Natural killer cell (primary cell): ENCODE measurements at regions not wholly inside any gene's neighbourhood (a gene's known extent, or its start where the extent isn't known, plus 50 kb on each side); places are given as distances from the start of the nearest gene placed in this dataset.

Source experiments
- ATAC-seq, 3 donors: fragments of 150-1000 bp in 2 of 3; fragments of 200-7000 bp in 1 of 3; cut with Tn5 transposase; 1 replicate in 1 of 3; 2 replicates in 2 of 3; pipeline ENCODE4 v1.10.0; 2021; ENCODE audit warnings: mild to moderate bottlenecking in 2 of 3, moderate library complexity in 2 of 3
- DNase-seq, 2 donors: peaks; one replicate each; pipeline versions ENCODE4 v3.0.0 to v3.0.0-alpha.2; 2013 to 2021; ENCODE audit warnings: mixed read lengths in 1 of 2
- H3K27ac ChIP-seq: one replicate; pipeline ENCODE4 v1.5.1; 2013; ENCODE audit warnings: mild to moderate bottlenecking, low read length
- H3K27me3 ChIP-seq: one replicate; pipeline ENCODE4 v1.6.1; 2013; ENCODE audit warnings: low read length; ENCODE audit not compliant: control insufficient read depth, insufficient read depth
- H3K36me3 ChIP-seq: one replicate; pipeline ENCODE4 v1.6.1; 2013; ENCODE audit warnings: low read length; ENCODE audit not compliant: control insufficient read depth, insufficient read depth
- H3K4me1 ChIP-seq: one replicate; pipeline ENCODE4 v1.6.1; 2013; ENCODE audit warnings: low read length; ENCODE audit not compliant: control insufficient read depth, insufficient read depth
- H3K4me3 ChIP-seq: one replicate; pipeline ENCODE4 v1.5.1; 2013; ENCODE audit warnings: low read length
- H3K9me3 ChIP-seq: one replicate; pipeline ENCODE4 v1.6.1; 2013; ENCODE audit warnings: low read length; ENCODE audit not compliant: control insufficient read depth, insufficient read depth
- H3K27ac Mint-ChIP-seq, 2 donors: one replicate each; pipeline ENCODE4 v1.8.0; 2022; ENCODE audit warnings: mild to moderate bottlenecking in 2 of 2, mixed read lengths in 2 of 2, moderate library complexity in 1 of 2
- H3K27me3 Mint-ChIP-seq, 2 donors: one replicate each; pipeline ENCODE4 v1.8.0; 2022; ENCODE audit warnings: low read depth in 2 of 2, mixed read lengths in 2 of 2
- H3K36me3 Mint-ChIP-seq: one replicate; pipeline ENCODE4 v1.8.0; 2022; ENCODE audit warnings: mixed read lengths
- H3K4me1 Mint-ChIP-seq, 2 donors: one replicate each; pipeline ENCODE4 v1.8.0; 2022; ENCODE audit warnings: mixed read lengths in 2 of 2
- H3K4me3 Mint-ChIP-seq: one replicate; pipeline ENCODE4 v1.8.0; 2022; ENCODE audit warnings: mild to moderate bottlenecking, moderate library complexity, mixed read lengths
- H3K9me3 Mint-ChIP-seq, 2 donors: one replicate each; pipeline ENCODE4 v1.8.0; 2022; ENCODE audit warnings: mixed read lengths in 2 of 2
- CTCF ChIP-seq: fragments of 200-600 bp; IDR thresholded peaks from one replicate; pipeline ENCODE4 v1.8.0; 2022; ENCODE audit warnings: antibody characterized with exemption
- WGBS: methylation state at CpG from one replicate; pipeline ENCODE4 v1.1.7; 2013; ENCODE audit warnings: missing lambda C conversion rate; ENCODE audit not compliant: insufficient coverage; 5-methylcytosine and 5-hydroxymethylcytosine counted together
- intact Hi-C: fragments of 100-400 bp; cut with micrococcal nuclease; formaldehyde crosslinking; loops from one replicate; pipeline ENCODE4 v1.14.2; 2022

DNA sequence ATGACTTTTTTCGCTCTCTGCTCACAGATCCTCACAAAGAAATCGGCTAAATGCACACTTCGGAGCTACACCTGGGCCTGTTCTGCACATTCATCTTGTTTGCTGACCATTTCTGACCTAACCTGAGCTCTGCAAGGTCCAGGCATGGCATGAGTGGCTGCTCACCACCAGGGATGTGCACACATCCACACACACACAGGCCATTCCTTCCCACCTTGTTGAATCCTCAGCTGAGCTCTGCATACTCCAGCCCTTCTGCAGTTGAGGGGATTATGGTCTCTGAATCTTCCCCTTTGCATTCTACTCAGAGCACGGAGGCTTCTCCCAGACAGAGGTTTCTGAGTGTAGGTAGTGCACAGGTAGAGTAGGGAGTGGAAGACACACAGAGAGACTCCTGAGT is 411.9 kb upstream of the B3GAT1 start:
- ATAC-seq, result no peak
- intact Hi-C loops, result no loop called here
- no peaks in the 10 kb centered on the region for H3K36me3 Mint-ChIP-seq
- TF ChIP-seq CTCF, result no peak
- H3K9me3 Mint-ChIP-seq, result no peaks in the 10 kb centered on the region
- peaks cover 16 to 18% of the 10 kb centered on the region in 2 donors for H3K27me3 Mint-ChIP-seq
- DNase-seq, result no peak
- Histone ChIP-seq H3K36me3 (no peaks in the 10 kb centered on the region), H3K9me3 (no peaks in the 10 kb centered on the region), H3K27ac (no peak overlapping the region), H3K4me3 (no peak overlapping the region), H3K27me3 (peaks cover 2% of the 10 kb centered on the region), H3K4me1 (no peaks in the 10 kb centered on the region)
- H3K27ac Mint-ChIP-seq, result no peak overlapping the region
- 77% methylated on average over 3 of the region's 4 CpGs for WGBS
- no peak overlapping the region for H3K4me3 Mint-ChIP-seq
- no peaks in the 10 kb centered on the region for H3K4me1 Mint-ChIP-seq

DNA sequence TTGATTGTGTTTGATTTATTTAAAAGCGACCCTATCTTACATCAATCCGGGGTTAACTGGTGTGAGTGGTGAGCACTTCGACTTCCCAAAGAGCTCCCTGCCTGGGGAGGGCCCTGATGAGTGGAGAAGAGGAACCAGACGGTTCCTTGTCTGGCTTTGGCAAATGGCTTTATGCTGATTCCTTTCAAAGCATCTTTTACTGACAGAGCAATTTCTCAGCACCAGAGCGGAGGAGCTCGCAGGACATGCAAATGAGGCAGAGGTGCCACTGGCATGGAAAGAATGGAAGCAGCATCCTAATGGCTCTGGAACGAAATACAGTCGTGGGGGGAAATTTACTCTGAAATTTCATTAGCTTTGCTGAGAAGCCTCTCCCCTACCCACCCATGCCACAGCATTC is 410.9 kb upstream of the B3GAT1 start:
- no peaks in the 10 kb centered on the region for H3K36me3 Mint-ChIP-seq
- no peak overlapping the region for H3K4me3 Mint-ChIP-seq
- 62% methylated on average over 8 of the region's 8 CpGs for WGBS
- TF ChIP-seq CTCF, result no peak
- H3K4me3 ChIP-seq, result no peak overlapping the region
- H3K27ac Mint-ChIP-seq, result no peak overlapping the region
- intact Hi-C loops, result no loop called here
- no peaks in the 10 kb centered on the region for H3K4me1 Mint-ChIP-seq
- no peaks in the 10 kb centered on the region for H3K9me3 ChIP-seq
- ATAC-seq, result no peak
- H3K27me3 Mint-ChIP-seq, result peaks cover 26 to 28% of the 10 kb centered on the region in 2 donors
- H3K9me3 Mint-ChIP-seq, result no peaks in the 10 kb centered on the region
- H3K4me1 ChIP-seq, result no peaks in the 10 kb centered on the region
- H3K36me3 ChIP-seq, result no peaks in the 10 kb centered on the region
- H3K27ac ChIP-seq, result no peak overlapping the region
- no peak for DNase-seq
- H3K27me3 ChIP-seq, result no peaks in the 10 kb centered on the region

DNA sequence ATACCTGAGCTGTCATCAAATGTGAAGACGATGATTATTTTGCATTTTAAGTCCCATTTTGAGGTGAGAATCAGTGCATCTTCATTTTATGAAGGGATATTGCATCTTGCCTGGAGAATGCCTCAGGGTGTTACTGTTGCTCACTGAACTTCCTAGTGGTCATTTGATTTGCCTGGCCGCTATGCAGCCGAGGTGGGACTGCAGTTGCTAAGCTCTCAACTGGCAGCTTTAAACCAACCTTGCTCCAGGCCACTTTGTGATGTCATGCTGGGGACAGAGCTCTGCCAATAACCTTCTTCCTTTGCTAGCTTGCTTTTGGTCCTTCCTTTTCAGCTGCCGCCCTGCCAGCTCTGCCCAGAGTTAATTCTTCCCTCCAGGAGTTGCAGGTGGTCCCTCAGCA is 409.4 kb upstream of the B3GAT1 start:
- Histone ChIP-seq H3K9me3 (no peaks in the 10 kb centered on the region), H3K36me3 (no peaks in the 10 kb centered on the region), H3K4me3 (no peak overlapping the region), H3K27ac (no peak overlapping the region), H3K4me1 (no peaks in the 10 kb centered on the region), H3K27me3 (no peaks in the 10 kb centered on the region)
- Mint-ChIP-seq H3K27me3 (peaks cover 29 to 36% of the 10 kb centered on the region in 2 donors), H3K9me3 (no peaks in the 10 kb centered on the region), H3K4me3 (no peak overlapping the region), H3K4me1 (no peaks in the 10 kb centered on the region), H3K27ac (no peak overlapping the region), H3K36me3 (no peaks in the 10 kb centered on the region)
- intact Hi-C loops, result no loop called here
- WGBS, result 68% methylated on average over 4 of the region's 4 CpGs
- ATAC-seq, result no peak
- no peak for TF ChIP-seq CTCF
- no peak for DNase-seq

GRCh38 chr11:134819041-134819440 is 407.0 kb upstream of the B3GAT1 start:
- TF ChIP-seq CTCF, result no peak
- Mint-ChIP-seq H3K27ac (no peak overlapping the region), H3K4me3 (no peak overlapping the region), H3K4me1 (no peaks in the 10 kb centered on the region), H3K36me3 (no peaks in the 10 kb centered on the region), H3K27me3 (peaks cover 28 to 47% of the 10 kb centered on the region in 2 donors), H3K9me3 (no peaks in the 10 kb centered on the region)
- H3K27ac ChIP-seq, result no peak overlapping the region
- ATAC-seq (no peak), DNase-seq (no peak)
- 45% methylated on average over 7 of the region's 7 CpGs for WGBS
- H3K4me3 ChIP-seq, result no peak overlapping the region
- H3K9me3 ChIP-seq, result no peaks in the 10 kb centered on the region
- no peaks in the 10 kb centered on the region for H3K27me3 ChIP-seq
- H3K4me1 ChIP-seq, result no peaks in the 10 kb centered on the region
- intact Hi-C loops, result no loop called here
- H3K36me3 ChIP-seq, result no peaks in the 10 kb centered on the region
